Smooth muscle cell of the brain vasculature (primary cell): ENCODE measurements at regions not wholly inside any gene's neighbourhood (a gene's known extent, or its start where the extent isn't known, plus 50 kb on each side); places are given as distances from the start of the nearest gene placed in this dataset.
"Not testable (repeated sequence)": the region's sequence is repeated elsewhere in the genome, so short reads cannot be mapped to it uniquely, and the experiment has no call there.

Source experiments
- DNase-seq: peaks from one replicate; pipeline ENCODE4 v3.0.0-alpha.2; 2012; ENCODE audit warnings: low read depth, low spot score

DNA sequence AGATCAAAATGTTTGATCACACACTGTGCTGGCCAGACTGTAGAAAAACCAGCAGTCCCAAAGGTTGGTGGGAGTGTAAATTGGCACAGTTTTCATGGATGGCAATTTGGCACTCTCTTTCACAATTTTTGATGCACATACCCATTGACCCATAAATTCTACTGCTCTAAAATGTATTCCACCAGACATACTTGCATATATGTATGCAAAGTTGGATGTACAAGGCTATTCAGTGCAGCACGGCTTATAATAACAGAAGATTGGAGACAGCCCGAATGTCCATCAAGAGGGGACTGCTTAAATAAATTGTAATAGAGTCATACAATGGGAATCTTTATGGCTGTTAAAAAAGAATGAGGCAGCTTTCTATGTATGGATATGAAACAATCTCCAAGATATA, 101.7 kb upstream of the TOP1 start:
- DNase-seq = no peak

GRCh38 chr20:40930561-40930960, 98.1 kb upstream of the TOP1 start:
- DNase-seq = no peak

GRCh38 chr20:40931410-40932044, 97.1 kb upstream of the TOP1 start:
- no peak for DNase-seq

- no peak for DNase-seq
Measured at GRCh38 chr20:40932436-40932835, 96.2 kb upstream of the TOP1 start.

DNA sequence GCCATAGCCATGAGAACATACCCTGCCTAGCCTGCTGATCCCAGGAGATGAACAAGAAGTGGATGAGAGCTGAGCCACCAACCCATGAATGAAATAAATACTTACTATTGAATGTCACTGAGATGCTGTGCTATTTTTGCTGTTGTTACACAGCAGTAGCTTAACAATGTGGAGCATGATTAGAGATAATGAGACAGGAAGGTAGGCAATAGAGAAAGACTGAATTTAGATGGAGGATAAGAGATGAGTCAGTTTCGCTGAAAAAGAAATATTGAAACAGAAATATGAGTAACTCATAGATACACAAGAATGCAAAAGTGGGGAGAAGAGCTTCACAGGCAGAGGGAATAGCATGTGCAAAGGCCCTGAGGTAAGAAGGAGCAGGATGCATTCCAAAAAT, 94.9 kb upstream of the TOP1 start:
- DNase-seq = no peak

DNA sequence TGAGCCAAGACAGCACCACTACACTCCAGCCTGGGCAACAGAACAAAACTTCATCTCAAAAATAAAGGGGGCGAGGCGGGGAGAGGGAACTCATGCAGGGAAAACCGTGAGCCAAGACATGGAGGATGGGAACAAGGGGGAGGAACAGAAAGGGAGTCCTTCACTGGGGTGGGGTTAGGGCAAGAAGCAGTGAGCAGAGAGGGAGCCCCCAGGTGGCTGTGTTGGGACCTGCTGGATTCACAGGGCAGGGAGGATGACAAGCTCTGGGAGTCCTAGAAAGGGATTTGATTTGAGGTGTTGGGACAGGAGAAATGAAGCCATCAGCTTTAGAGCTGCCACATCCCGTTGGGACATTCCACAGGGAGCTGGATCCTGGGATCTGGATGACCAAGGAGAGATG, 90.6 kb upstream of the TOP1 start:
- no peak for DNase-seq

DNA sequence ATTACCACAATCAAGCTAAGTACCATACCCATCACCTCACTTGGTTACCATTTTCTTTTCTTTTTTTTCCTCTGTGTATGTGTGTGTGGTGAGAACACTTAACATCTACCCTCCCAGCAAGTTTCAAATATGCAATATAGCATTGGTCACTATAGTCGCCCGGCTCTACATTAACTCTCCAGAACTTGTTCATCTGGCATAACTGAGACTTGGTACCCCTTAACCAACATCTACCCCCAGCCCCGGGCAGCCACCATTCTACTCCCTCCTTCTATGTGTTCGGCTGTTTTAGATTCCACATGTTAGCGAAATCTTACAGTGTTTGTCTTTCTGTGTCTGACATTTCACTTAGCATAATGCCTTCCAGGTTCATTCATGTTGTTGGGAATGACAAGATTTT, 89.0 kb upstream of the TOP1 start:
- DNase-seq = no peak

DNA sequence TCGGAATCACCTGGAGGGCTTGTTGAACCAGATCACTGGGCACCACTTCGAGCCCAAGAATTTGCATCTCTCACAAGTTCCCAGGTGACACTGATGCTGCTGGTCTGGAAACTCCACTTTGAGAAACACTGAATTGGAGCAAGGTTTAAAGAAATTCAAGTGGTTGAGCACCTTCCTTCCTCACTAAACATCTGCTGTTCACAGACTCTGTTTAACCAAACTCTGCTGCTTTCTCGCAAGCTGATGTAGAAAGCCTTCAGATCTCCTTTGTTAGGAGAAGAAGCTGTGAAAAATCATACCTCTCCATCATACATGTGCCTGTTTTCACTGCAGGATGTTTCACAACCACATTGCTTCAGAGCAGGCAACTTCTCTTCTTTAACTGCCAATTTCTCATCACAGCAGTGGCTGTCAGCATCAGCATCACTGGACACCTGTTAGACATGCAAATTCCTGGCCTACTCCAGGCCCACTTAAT, 87.5 kb upstream of the TOP1 start:
- DNase-seq = no peak

- DNase-seq = no peak
Measured at GRCh38 chr20:40942006-40942405, 86.6 kb upstream of the TOP1 start.

DNA sequence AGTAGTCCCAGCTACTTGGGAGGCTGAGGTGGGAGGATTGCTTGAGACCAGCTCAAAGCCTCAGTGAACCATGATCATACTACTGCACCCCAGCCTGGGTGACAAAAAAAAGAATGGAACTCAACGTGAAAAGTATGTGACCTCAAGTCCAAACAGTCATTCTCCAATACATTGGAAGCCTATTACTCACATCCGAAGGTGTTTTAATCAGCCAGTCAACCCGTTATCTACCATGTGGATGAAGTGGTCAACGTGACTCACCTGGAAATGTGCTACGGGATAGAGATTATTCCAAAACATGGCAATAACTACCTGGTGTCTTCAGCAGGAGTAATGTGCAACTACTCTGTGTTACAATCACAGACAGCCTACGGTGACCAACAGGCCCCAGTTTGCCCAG, 85.8 kb upstream of the TOP1 start:
- DNase-seq = no peak

GRCh38 chr20:40943591-40943990, 85.0 kb upstream of the TOP1 start:
- no peak for DNase-seq

- DNase-seq = no peak
Measured at GRCh38 chr20:40945189-40945588, 83.4 kb upstream of the TOP1 start.

GRCh38 chr20:40945754-40946450, 82.7 kb upstream of the TOP1 start:
- DNase-seq = no peak

DNA sequence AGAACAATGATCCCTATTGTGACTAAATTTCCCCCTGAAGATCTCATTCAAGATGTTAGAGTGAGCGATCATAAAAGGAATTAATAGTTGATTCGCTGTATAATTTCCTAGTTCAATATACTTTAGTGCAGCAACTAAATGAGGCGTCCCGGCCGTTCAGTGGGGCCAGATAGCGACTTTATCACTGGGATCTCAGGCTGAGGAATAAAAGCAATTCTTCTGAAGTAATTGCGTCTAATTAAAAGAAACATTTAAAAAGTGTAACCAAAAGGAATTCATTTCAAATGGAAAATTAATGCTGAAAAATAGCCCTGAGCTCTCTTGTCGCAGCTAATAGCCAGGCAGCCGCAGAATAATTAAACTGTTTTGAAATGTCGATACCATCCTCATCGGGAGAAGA, 82.2 kb upstream of the TOP1 start:
- DNase-seq = no peak

GRCh38 chr20:40948465-40949267, 80.0 kb upstream of the TOP1 start:
- DNase-seq = no peak

DNA sequence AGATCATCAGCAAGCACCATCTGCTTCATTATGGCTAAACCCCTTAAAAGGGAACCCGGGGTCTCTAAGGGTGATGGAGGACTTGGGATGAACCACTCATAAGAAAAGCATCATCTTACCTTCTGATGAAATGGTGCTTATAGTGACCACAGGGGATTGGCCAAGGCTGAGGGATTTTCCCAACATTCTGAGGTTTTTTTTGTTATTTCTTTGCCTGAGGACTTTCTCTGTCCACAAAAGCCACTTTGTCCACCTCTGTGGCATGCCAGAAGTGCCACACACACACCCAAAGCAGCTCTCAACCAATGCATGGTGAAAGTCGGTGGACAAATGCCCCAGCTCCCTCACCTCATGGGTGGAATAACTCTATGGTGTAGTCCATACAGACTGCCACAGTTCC, 79.3 kb upstream of the TOP1 start:
- DNase-seq = no peak

DNA sequence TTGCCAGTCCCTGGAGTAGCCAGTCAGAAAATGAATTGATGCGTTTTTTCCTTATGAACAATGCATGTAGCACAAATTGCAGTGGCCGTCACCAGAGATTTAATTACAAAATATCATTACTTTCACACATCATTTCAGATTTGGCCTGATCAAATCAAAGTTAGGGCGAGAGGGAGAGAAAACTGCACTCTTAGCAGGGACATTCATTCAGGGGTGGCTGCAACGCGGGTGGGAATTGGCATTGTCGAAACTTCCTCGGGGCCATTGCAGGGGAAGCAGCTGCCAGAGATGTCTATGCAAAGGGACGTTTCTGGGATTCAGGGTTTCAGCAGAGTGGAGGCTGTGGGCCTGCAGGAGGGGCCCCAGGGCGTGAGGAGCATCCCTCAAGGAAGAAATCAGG, 76.5 kb upstream of the TOP1 start:
- no peak for DNase-seq

DNA sequence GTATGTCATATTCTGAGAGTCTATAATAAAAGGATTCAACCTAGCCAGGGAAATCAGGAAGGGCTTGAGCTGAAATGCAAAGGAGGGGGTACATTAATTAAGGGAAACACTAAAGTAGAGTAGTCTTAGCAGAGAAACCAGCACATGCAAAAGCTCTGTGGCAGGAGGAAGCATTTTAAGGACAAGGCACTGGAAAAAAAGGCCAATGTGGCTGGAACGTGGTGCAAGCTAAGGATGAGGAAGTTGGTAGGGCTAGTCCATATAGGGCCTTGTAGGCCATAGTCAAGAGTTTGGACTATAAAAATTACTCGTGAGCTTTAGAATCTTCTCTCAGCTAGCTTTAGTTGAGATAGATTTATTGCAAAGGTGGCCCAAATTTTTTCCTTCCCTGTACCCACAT, 75.2 kb upstream of the TOP1 start:
- no peak for DNase-seq

GRCh38 chr20:40953856-40954255, 74.8 kb upstream of the TOP1 start:
- DNase-seq = peak; percentile 50

GRCh38 chr20:40954521-40955165, 74.0 kb upstream of the TOP1 start:
- DNase-seq = no peak

GRCh38 chr20:40955326-40955725, 73.3 kb upstream of the TOP1 start:
- DNase-seq = no peak

DNA sequence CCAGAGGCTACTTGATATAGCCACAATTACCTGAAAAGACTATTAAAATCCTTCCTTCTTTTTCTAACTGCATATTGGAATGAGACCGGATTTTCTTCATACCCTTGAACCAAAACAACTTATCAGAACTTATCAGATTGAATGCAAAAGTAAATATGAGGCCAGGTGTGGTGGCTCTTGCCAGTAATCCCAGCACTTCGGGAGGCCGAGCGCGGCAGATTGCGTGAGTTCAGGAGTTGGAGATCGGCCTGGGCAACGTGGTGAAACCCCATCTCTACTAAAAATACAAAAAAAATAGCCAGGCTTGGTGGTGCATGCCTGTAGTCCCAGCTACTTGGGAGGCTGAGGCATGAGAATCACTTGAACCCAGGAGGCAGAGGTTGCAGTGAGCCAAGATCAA, 72.8 kb upstream of the TOP1 start:
- DNase-seq = not testable (repeated sequence)
